DLD1 (cell line): ENCODE measurements at regions not wholly inside any gene's neighbourhood (a gene's known extent, or its start where the extent isn't known, plus 50 kb on each side); places are given as distances from the start of the nearest gene placed in this dataset.

Source experiments
- in situ Hi-C: cut with HindIII; loops from 2 replicates; pipeline ENCODE4 v1.10.0; 2017; ENCODE audit warnings: low sequenced_read_pairs

DNA sequence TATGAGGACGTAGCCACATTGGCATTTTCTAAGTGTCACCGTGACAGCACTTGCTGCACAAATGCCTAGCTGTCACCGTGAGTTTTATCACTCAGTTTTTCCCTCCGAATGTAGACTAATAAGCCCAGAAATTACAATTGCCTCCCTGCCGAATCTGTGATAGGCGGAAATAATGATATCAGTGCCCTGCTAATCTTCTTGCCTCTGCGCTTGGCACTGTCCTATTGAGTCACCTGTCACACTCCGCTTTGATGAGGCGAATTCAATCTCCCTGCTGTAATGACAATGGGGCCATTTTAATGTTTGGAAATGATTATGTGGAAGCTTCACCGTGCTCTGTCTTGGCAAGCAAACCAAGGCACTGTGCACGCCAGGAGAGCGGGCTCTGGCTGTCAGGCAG lies 112.8 kb downstream of the LINC00237 start:
- in situ Hi-C loops, result no loop called here

DNA sequence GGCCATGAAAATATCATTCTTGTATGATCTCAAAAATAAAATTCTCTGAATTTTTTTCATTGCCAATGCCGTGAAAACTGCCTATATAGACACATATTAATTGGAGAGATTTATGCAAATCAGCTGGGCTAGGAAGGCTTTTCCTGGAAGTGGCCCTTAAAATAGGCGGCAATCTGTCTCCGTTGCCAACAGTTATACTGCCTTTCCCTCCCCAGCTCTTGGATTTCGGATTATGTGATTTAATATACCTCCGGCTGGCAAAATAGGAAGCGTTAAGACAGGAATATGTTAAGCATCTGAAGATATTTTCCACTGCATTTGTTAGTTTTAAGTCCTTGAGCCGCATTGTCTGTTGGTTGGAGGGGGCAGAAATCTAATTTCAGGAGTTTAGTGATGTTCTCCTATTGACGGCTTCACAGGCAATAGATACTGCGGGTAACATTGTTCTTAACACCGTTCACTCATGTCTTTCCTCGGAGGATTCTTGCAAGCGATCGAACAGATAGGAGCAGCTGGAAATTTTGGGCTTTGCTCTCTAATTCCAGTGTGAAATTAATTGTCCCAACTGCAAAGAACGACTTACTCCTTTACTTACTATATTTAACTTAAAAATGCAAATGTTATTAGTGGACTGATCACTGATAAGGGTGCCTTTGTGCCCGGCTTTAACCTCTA lies 113.3 kb downstream of the LINC00237 start:
- in situ Hi-C loops, result no loop called here

GRCh38 chr20:20992277-20992676 lies 113.9 kb downstream of the LINC00237 start:
- in situ Hi-C loops, result no loop called here

GRCh38 chr20:20989081-20989480 lies 117.1 kb downstream of the LINC00237 start:
- in situ Hi-C loops, result no loop called here

DNA sequence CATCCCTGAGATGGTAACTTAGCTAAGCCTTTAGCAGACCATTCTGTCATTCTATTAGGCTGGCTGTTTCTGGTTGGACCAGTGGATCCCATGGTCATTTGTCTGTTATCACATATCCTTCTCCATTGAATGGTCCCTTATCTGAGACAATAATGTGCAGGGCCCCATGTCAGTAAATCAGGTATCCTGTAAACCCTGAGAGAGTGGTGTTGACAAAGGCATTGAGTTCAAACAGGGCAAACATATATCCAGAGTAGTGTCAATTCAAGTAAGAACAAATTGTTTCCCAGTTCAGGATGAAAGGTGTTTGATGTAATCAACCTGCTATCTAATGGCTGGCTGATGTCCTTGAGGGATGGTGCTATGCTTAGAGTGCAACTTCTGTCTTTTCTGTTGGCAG lies 126.2 kb downstream of the LINC00237 start:
- in situ Hi-C loops, result no loop called here

GRCh38 chr20:20977786-20978185 lies 128.4 kb downstream of the LINC00237 start:
- in situ Hi-C loops, result no loop called here

- in situ Hi-C loops, result no loop called here
These were observed 133.7 kb downstream of the LINC00237 start for GRCh38 chr20:20972490-20972889.

- in situ Hi-C loops, result no loop called here
These were observed 134.3 kb downstream of the LINC00237 start for GRCh38 chr20:20971810-20972209.

- in situ Hi-C loops, result no loop called here
These were observed 135.3 kb downstream of the LINC00237 start for GRCh38 chr20:20970841-20971240.

- in situ Hi-C loops, result no loop called here
These were observed 136.4 kb downstream of the LINC00237 start for GRCh38 chr20:20969701-20970280.

- in situ Hi-C loops, result no loop called here
These were observed 138.5 kb downstream of the LINC00237 start for GRCh38 chr20:20967564-20968184.

GRCh38 chr20:20966171-20966570 lies 140.0 kb downstream of the LINC00237 start:
- in situ Hi-C loops, result no loop called here

DNA sequence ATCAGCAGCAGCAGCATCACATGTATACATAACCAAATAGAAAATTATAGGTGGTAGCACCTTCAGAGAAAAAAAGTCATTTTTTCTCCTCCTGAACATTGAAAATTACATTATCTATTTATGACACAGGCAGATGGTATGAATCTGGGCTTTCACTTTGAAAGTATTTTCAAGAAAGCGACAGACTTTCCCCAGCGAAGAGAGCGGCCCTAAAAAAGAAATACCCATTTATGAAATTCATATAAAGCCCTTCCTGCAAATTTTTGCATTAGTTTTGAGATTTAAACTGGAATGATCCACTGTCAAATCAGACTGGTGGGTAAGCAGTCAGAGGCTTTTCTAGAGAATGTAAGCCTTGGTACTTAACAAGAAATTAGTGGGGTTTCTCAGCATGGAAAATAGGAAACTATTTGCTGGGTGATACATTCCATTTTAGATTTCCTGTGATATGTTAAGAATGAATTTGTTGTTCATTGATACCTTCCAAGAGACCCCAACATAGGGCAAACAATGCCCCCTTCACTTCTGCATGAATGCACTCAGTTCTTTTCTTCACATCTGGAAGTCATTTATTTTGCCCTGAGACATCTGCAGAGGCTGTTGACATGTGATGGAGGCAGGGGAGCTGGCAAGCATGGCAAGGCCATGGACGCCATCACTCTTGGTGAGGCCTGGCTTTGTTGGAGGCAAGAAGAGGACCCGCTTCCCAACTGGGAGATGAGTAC lies 147.0 kb downstream of the LINC00237 start:
- in situ Hi-C loops, result no loop called here

- in situ Hi-C loops, result no loop called here
These were observed 149.6 kb downstream of the LINC00237 start for GRCh38 chr20:20956513-20956931.

DNA sequence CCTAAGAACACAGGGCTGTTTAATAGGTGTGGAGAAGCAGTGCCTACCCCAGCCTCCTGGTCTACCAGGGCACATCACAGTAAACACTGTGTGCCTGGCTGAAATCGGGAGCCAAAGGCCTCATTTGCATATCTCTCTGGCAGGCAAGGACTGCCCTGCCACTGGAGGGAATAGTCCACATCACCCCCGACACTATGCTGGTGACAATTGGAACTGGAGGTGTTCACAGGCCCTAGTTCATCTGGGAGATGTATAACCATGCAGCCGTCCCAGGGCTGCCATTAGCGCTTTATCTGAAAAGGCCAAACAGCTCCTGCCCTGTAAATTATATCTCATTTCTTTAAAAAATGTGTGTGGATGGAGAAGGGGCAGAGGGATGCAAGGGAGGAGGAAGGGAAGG lies 150.3 kb downstream of the LINC00237 start:
- in situ Hi-C loops, result no loop called here

- in situ Hi-C loops, result no loop called here
These were observed 152.2 kb downstream of the LINC00237 start for GRCh38 chr20:20953738-20954618.

DNA sequence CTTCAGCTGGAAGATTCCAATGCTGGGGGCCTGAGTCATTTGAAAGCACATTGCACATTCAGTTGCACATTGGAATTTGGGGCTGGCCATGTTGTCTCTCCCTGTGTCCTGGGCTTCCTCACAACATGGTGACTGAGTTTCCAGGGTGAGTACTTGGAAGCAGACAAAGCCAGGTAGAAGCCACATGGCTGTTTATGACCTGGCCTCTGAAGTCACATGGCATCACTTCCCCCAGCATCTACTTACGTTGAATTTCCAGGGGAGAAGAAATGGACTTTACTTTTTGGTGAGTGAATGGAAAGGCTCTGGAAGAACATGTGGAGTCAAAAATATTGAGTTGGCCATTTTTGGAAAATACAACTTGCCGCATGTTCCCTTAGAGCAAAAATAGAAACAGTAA lies 155.5 kb downstream of the LINC00237 start:
- in situ Hi-C loops, result no loop called here

GRCh38 chr20:20946122-20946759 lies 159.9 kb downstream of the LINC00237 start:
- in situ Hi-C loops, result no loop called here

DNA sequence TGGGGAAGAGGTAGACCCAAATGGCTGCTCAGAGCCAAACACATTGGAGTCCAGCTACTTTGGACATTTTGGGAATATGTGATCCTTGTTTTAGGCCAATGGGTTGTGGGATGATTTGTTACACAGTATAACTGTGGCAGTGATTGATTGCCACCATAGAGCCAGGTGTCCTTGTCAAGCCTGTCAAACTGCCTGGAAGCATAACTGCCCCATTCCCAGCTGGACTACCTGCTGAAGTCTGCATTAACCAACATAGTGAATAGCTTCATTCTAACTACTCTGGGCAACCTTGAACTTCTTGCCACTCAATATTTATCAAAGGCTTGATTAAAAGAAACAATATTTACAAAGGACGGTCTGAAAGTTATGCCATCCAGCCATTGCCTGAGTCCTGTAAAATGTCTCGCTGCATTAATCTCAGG lies 164.7 kb downstream of the LINC00237 start:
- in situ Hi-C loops, result no loop called here

- in situ Hi-C loops, result no loop called here
These were observed 167.2 kb downstream of the LINC00237 start for GRCh38 chr20:20939006-20939405.
